Renal cortex interstitium (tissue), 11 donors: ENCODE measurements at regions not wholly inside any gene's neighbourhood (a gene's known extent, or its start where the extent isn't known, plus 50 kb on each side); places are given as distances from the start of the nearest gene placed in this dataset.

Source experiments
- DNase-seq, 11 donors: peaks; one replicate each; pipeline ENCODE4 v3.0.0-alpha.2; 2013; ENCODE audit warnings: low read depth in 9 of 11, low spot score in 4 of 11; ENCODE audit errors: extremely low read depth in 1 of 11

GRCh38 chr12:127642208-127642607, 624.8 kb upstream of the TMEM132C start:
- no peak for DNase-seq

DNA sequence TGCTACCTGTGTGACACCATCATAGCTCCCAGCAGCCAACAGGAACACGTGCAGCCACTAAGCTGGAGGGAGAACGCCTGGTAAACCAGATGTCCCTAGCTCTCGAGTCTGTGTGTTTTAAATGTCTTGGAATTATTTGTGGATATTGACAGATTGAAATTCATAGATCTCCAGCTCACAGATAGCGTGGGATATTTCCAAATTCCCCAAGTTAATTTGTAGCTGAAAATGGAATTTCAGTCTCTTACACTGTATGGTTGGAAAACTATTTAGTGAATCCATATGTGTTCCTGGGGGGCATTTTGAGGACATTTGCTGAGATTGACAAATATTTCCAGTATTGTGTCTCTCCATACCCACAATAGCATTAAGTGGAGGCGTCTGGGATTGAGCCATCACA, 618.6 kb upstream of the TMEM132C start:
- no peak for DNase-seq

GRCh38 chr12:127649961-127650360, 617.0 kb upstream of the TMEM132C start:
- DNase-seq: no peak

DNA sequence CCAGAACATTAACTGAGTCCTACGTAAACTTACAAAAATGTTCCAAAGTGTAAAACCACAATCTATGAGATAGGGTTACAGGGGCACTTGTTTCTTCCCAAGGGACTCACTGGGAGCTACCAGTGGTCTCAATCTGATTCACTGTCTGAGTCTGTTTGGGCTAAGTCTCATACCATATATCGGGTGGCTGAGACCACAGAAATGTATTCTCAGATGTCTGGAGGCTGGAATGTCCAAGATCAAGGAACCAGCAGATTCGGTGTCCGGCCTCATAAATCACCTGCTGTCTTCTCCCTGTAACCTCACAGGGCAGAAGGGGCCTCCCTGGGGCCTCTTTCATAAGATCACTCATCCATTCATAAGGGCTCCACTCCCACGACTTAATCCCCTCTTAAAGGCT, 616.3 kb upstream of the TMEM132C start:
- peak in 1 of 11 donors; percentile 7 for DNase-seq

- DNase-seq: no peak
Measured at GRCh38 chr12:127652281-127652680, 614.7 kb upstream of the TMEM132C start.

DNA sequence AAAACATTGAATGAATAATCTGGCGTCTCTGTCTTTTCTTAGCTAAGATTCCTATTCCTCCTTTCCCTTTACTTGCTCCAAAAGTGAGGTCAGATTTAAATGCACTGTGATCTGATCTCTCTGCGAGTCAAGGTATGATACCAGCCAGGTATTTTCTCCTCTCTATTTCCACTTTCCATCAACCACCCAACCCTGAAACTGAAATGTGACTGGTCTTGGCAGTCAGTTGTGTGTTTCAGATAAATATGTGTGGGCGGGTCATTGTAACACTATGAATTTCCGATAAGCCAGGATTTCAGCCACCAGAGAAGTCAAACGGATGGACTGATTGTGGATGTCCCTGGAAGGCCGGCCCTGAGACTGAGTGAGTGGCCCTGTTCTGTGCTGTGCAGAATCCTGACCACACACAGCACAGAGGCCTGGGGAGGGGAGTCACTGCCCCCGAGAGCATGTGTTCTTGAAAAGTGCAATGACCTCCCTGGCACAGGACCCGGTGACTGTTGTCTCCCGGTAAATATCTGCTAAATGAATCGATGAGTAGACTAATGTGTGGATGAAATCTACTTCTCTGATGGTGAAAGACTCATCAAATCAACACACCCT, 612.5 kb upstream of the TMEM132C start:
- DNase-seq: no peak

- DNase-seq: no peak
Measured at GRCh38 chr12:127655691-127656090, 611.3 kb upstream of the TMEM132C start.

GRCh38 chr12:127656266-127656665, 610.7 kb upstream of the TMEM132C start:
- no peak for DNase-seq

GRCh38 chr12:127657036-127657435, 609.9 kb upstream of the TMEM132C start:
- DNase-seq: no peak

DNA sequence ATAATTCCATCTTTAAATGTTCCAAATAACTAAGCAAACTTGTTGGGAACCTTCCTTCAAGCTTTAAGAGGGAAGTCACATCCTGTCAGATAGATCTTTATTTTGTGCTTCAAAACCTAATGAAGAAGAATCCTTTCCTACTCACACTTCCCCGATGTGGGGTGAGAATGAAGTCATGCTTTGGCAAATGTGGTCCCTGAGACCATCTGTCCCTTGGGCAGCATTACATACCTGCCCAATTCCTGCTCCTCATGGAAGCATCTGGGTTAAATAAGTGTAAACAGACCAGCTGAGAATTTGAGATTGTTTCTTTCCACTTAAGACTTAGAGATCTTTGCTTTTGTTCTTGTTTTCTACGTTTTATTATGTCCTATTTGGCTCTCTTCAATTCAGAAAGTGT, 606.0 kb upstream of the TMEM132C start:
- DNase-seq: no peak

DNA sequence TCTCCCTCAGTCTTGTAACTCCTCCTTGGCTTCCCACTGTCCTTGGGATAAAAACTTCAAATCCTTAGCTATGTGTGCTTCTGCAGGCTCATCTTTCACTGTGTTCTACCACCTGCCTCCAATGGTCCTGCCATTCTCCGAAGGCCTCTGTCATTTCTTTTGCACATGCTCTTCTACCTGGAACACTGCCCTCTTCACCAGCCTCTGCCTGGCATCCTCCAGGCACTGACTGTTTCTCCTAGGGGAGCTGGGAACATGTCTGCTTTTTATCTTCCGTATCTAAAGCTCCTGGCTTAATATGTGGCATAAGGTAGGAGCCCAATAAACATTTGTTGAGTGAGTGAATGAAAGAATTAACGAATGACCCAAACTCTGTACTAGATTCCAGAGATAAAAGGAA, 603.3 kb upstream of the TMEM132C start:
- DNase-seq: no peak

- no peak for DNase-seq
Measured at GRCh38 chr12:127664901-127665300, 602.1 kb upstream of the TMEM132C start.

DNA sequence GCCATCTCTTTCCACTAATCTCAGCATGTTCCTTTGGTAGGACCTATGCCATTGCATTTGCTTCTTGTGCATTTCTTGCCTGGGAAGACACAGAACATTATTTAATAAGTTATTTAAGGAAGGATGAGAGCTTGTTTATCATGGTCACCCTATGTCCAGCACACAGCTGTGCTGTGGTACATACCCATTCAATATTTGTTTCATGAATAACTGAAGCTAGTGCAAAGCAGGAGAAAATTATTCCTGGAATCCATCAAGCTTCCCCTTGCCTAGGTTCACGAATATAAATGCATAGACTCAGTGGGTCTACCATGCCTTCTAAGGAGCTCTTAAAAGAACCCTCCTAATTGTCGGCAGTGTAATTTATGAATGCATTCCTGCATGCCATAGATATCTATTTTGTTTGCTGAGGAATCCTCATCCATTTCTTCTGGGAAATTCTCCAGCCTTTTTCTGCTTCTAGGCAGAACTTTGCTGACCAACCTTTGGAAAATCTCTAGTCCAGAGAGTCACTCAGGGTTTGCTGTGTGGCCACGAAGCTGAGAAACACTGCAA, 599.8 kb upstream of the TMEM132C start:
- DNase-seq: no peak

DNA sequence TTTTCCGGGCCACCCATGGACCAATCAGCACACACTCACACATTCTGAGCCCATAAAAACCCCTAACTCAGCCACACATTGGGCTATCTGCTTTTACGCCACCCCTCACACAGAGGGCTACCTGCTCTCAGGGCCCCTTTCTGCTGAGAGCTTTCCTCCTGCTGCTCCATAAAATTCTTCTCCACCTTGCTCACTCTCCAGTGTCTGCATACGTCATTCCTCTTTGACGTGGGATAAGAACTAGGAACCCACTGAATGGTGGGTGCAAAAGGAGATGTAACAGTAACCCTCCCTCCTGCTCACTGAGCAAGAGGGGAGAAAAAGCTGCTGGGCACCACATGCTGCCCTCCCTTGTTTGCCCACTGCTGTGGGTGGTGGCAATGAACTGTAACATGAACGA, 596.7 kb upstream of the TMEM132C start:
- no peak for DNase-seq

DNA sequence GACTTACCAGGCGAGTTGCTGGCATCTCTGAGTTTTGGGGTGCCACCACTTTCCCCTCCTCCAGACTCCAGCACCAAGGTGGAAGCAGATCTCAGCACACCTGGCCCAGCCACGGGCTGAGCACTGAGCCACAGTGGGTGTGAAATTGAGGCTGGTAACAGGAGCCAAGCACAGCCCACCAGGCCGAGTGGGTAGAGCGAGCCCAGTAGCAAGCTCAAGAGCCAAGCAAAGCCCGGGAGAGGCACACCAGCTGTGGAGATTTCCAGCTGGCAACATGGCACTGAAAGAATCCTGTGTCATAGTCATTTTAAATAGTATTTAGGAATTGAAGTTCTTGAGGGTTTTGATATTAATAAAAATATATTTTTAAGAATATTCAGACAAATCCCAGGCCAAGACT, 596.2 kb upstream of the TMEM132C start:
- no peak for DNase-seq

DNA sequence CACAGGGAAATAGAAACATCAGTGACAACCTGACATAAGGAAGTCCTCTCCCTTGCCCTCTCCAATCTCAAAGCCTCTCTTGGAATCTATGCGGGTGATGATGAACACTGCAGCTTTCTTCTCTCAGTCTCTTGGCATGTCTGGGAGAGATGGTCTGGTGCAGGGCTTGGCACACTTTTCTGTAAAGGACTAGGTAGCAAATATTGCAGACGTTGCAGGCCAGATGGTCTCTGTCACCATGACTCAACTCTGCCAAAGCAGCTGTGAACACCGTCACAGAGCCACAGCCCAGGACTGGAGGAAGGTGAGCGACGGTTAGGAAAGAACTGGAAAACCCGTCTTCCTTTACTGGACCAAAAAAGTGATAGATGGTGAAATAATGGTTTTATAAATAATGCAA, 591.0 kb upstream of the TMEM132C start:
- DNase-seq: no peak

DNA sequence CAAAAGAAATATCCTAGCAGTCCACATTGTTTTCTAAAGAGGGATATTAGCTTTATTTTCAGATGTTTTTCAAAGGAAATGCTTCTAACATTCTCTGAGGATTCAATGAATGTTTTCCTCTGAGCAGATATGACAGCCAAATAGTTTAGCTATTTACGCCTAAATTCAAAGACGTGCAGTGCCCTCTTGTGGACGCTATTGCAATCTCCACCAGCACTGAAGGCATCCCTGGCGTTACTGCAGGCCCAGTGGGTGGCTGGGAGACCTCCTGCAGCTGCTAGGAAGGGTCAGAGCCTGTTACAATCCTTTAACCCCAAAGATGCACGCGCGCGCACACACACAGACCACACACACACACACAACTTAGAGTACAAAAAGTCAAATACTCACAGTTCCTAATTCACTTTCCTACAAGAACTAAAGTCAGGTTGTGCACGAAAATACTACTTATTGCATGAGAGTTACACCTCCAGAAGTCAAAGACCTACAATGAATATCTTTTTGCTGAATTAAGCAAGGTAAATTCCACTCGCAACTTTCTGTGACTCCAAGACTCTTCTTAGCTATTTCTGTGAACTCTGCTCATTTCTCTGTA, 589.3 kb upstream of the TMEM132C start:
- peak; percentile 43 to 74 (median 62) for DNase-seq

GRCh38 chr12:127678945-127679344, 588.0 kb upstream of the TMEM132C start:
- DNase-seq: no peak

- no peak for DNase-seq
Measured at GRCh38 chr12:127680516-127680915, 586.5 kb upstream of the TMEM132C start.

DNA sequence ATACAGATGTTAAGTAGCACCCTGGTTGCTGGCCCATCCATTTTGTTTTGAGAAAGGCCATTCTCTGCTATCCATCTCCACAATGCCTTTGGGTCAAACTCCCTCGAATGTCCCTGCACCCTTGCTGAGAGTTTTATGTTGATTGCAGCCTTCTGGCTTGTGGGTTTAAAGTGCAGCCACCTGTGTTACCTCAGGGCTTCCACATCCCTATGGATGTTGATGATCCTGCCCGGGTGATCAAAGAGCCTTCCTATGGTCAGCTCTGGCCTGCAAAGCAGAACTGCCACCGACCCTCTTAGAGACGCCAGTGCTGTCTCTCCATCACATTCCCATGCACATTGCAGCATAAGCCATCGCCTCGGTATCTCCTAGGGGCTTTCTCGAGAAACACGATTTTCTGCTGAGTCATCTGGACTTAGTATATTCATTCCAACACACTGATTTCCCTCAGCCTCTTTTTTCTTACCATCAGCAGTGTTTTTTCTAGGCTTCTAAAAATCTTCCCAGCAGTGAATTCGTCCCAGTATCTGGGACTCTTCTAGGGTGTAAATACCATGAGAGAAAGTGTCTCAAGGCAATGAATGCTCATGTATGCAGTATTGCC, 585.7 kb upstream of the TMEM132C start:
- DNase-seq: no peak

DNA sequence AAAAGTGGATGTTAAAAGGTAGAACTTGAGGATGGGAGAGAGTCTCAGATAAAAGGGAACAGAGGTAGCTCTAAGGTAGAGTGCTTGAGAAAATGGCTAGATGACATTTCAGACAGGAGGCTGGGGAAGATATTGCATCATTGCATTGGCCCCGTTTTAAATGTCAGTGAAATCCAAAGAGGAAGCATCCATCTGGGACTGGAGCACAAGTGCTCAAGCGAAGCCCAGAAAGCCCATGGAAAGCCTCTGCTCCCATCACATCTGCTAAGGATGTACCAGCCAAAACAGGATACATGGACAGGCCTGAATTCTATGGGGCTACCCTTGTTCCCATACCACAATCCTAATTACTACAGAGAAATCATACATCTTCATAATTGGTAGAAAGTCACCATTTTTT, 581.5 kb upstream of the TMEM132C start:
- no peak for DNase-seq
